GM19468 (cell line): ENCODE measurements at regions not wholly inside any gene's neighbourhood (a gene's known extent, or its start where the extent isn't known, plus 50 kb on each side); places are given as distances from the start of the nearest gene placed in this dataset.
"Not testable (repeated sequence)": the region's sequence is repeated elsewhere in the genome, so short reads cannot be mapped to it uniquely, and the experiment has no call there.

Source experiments
- ATAC-seq: cut with Tn5 transposase; IDR thresholded peaks from one replicate; pipeline ENCODE4 v1.9.1; 2021; ENCODE audit warnings: mild to moderate bottlenecking, moderate library complexity, moderate number of reproducible peaks; ENCODE audit not compliant: unreplicated experiment; ENCODE audit errors: extremely low read depth

DNA sequence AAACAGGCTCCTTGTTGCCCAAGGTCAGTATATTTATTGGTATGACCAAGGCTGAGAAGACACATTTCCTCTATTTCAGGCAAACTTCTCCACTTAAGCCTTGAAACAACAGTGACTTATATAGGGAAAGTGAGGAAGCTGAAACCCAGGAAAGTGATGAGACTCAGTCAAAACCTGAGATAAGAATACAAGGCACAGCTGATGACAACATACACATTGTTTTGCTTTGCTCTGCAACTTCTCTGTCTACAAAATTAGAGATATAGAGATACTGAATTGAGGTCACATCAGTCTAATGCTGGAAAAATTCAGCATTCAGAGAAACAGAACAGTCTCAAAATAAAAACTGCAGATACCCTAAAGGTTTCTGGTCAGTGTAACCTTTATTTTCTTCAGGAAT lies 586.1 kb downstream of the DNAH5 start:
- ATAC-seq = no peak

DNA sequence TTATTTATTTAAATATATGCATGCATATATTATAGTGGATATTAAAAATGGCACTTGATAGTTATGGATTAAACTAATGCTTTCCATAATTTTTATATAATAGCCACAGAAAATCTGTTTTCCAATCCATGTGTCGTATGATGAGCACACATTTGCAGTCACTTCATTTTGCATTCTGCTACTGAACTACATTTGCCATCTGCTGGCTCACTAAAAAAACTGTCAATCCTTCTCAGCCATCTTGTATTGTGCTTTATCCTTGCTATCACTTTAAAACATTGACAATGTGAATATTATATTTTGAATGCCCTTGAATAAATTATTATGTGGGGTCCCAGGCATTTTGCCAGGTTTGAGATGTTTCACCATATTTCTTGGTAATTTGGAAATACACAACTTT lies 586.6 kb downstream of the DNAH5 start:
- no peak for ATAC-seq

DNA sequence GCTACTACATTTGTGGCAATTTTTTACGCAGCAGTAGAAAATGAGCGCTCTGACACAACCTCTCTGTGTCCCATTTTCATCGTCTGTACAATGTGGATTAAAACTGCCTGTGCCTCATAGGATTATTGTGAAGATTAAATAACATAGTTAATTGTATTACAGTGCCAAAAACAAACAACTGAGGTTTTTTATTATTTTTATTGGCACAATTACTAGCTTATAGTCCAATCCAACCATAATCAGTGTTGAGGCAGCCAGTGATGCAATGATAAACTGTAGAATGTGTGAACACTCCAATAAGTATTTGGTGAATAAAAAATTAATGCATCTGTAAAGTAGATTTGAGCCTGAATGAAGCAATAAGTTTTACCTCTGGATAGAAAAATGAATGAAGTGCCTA lies 588.3 kb downstream of the DNAH5 start:
- no peak for ATAC-seq

DNA sequence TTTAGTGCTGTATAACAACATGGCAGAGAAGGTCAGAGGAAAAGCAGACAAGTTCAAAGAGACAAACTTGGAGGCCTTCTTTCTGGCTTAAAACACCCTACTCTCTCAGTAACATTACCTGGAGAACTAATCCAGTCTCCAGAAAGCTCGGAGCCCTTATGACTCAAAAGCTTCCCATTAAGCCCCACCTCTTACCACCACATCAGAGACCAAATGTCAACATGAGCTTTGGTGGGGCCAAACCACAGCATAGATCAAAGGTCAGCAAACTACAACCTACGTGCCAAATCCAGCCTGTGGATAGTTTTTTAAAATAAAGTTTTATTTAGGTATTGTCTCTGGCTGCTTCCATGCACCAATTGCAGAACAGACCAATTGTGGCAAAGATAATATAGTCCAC lies 589.9 kb downstream of the DNAH5 start:
- no peak for ATAC-seq

DNA sequence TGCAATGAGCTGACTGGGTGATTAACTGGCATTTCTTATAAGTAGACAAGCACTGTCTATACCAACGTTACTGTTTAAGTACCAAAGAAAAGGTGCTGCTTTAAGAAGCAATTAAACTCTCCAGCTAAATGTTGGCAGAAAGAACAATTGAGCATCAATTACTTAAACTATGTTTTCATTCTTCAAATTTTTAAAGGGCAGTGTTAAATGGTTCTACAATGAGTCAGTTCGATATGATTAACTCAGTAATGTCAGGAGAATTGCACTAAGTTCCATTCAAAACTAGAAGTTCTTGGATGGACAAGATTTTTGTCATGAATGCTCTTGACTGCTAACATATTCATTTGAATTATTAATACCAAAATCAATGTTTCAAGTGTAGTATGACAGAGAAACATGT lies 593.7 kb downstream of the DNAH5 start:
- ATAC-seq = no peak

DNA sequence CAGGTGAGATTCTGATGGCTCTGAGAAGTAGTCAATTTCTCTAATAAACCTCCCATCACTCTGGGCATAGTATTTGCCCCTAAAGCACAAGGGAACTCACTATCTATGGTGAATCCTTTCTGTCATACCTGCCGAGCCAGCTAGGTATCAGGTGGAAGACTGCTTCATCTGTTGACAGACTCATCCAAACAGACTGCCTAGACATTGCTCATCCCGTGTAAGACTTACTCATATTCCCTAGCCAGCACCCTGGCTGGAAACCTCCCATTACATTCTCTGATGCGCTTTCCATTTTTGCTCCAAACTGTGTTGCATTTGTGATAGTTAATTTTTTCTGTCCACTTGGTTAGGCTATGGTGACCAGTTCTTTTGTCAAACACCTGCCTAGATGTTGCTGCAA lies 595.9 kb downstream of the DNAH5 start:
- ATAC-seq = no peak

DNA sequence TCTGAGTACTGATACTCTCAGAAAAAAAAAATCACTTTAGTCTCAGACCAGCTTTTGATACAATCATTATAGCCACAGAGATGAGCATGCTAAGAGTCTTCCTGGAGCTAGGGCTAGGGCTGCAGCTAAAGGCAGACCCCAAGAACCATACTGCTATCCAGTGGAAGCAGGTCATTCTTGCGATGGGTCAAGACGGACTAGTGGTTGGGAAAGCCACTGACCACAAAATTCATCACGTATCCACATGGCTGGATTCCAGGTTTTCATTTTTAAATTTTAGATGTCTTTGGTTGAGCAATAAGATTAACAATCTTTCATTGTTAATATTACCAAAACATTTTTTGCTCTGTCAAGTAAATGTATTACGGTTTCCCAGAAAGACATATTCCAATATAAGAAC lies 598.1 kb downstream of the DNAH5 start:
- no peak for ATAC-seq

DNA sequence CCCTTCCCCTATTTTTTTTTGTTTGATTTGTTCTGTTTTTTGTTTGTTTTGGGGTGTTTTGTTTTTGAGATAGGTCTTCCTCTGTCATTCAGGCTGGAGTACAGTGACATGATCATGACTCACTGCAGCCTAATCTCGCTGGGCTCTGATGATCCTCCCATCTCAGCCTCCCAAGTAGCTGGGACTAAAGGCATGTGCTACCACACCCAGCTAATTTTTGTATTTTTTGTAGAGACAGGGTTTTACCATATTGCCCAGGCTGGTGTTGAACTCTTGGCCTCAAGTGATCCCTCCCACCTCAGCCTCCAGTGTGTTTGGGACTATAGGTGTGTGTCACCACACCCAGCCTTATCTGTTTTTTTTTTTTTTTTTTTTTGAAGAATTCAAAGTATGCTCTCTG lies 605.4 kb downstream of the DNAH5 start:
- ATAC-seq = no peak

DNA sequence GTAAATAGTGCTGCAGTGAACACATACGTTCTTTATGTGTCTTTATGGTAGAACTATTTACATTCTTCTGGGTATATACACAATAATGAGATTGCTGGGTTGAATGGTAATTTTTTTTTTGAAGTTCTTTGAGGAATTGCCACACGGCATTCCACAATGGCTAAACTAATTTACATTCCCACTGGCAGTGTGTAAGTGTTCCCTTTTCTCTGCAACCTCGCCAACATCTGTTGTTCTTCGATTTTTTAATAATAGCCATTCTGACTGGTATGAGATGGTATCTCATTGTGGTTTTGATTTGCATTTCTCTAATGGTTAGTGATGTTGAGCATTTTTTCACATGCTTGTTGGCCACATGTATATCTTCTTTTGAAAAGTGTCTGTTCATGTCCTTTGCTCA lies 609.5 kb downstream of the DNAH5 start:
- ATAC-seq = not testable (repeated sequence)

DNA sequence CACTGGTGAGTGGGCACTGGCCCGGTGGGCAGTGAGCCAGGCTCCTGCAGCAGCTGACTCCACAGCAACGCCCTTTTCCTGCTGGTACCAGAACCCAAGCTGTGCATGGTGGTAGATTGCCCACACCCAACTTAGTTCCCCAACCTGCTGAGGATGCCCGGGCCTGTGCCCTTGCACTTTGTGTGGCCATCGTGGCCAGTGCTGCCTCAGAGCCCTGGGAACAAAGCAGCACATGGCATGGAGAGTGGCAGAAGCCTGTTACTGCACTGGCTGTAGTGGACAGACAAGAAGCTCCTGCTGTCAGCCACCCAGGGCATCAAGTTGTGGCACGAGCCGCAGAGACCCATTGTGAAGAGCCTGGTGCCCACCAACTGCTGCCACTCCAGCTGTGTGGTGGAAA lies 612.9 kb downstream of the DNAH5 start:
- ATAC-seq = no peak

DNA sequence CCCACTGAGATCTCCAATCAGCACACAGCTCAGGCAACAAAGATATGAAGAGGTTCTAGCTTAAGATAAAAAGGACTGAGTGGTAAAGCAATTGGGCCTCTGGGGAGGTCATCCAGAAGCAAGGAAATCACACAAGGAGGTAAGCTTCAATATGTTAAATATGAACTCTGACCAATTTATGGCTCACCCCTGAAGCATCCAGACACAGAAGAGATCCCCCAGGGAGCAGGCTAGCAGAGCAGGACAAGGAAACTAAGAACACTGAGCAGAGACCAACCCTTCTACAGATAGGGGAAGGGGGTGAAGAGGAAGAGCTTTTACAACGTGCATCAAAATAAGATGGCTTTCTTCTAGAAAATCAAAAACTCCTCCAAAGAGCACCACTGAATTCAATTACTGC lies 616.2 kb downstream of the DNAH5 start:
- ATAC-seq = no peak

DNA sequence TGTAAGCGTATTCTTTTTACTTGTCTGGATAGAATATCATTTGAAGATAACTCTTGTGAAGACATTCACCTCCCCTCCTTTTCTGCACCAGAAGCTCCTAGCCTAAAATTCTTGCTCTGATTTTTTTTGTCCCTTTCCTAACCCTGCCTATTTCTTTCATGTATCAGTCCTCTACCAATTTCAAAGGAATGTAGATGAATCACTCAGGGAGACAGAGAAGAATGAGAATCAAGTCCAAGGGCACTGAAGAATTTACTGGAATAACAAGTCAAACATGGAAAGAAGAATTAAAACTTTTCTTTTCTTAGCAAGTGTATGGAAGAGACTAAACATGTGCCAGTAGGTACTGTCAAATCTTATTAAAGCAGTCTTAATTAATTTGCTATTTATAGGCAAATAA lies 618.7 kb downstream of the DNAH5 start:
- no peak for ATAC-seq

DNA sequence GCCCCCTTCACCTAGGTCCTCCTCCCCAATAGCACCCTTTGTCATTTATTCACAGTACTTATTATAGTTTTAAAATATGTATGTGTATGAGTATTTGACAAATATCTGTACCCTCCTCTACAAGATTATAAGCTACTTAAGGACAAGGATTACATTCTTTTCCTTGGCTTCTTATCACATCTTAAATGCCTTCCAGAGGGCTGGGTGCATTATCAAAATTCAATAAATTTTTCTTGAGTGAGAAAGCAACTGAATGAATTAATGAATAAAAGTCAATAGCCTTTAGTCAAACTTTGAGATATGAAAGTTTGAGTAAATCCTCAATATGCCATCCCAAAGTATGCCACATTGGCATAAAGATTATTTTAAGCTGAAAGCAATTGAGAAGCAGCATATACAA lies 621.7 kb downstream of the DNAH5 start:
- ATAC-seq = no peak

DNA sequence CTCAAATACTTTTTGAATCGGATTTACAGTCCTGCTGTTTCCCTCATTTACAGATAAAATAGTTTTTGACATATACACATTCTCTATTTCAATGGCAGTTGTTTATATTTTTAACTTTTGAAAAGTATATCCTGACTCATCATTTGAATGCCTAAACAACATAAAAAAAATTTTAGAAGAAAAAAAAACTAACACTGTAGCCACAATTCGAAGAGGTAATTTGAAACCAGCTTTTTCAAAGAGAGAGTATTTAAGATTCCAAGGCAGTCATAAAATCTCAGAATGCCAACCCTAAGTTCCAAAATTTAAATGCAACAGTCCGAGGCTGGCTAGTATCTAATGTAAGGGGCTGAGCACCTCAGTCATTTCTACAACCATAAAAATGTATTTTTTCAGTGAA lies 626.8 kb downstream of the DNAH5 start:
- no peak for ATAC-seq

DNA sequence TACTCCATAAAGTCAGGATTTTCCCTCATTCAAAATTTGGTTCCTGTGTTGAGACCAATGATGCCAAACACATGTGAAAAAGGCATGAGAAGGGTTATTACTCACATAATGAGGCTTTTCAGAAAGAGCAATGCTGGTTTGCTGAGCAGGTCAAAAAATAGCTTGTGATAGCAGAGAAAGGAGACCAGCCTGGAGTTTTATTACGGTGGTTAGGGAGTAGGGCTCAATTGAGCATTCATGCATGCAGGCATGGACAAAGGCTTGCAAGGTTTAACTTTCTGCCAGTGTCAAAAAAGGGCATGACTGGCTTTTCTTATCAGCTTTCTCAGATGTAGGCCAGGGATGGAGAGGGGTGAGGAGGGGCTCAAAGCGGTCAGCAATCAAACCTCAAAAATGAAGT lies 628.3 kb downstream of the DNAH5 start:
- ATAC-seq = no peak

DNA sequence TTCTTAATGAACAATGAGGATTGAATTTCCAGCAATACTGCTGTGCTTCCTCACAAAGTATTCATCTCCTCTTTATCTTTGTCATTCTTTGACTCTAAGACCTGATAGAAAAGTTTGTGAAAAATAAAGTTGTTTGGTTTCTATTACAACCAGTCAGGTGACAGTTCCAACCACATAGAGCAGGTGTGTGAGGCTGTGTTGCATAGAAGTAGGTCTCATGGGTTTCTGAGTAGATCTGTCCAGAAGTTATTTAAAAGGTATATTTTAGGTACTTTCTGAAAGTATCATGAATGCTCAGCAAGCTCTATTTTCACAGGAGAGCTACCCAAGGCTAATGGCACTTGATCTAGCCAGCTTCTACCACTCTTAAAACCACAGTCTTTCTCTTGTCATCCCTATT lies 637.0 kb downstream of the DNAH5 start:
- no peak for ATAC-seq

DNA sequence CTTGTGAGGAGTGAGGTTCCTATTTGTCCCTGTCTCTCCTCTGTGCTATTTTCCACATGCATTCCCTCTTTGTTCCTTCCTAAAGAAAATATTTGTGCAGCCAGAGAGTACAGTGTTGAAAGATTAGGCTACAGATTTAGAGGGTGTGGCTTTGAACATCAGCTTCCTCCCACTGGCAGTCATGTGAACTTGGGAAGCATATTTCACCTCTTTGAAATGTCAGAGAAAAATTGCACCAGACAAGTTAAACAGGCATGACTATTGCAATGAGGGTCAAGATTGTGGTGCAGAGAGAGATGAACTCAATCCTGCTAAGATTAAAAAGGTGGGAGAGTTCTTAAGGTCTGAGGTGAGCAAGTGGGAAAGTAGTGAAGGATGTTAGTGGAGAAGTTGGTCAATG lies 641.0 kb downstream of the DNAH5 start:
- ATAC-seq = no peak

DNA sequence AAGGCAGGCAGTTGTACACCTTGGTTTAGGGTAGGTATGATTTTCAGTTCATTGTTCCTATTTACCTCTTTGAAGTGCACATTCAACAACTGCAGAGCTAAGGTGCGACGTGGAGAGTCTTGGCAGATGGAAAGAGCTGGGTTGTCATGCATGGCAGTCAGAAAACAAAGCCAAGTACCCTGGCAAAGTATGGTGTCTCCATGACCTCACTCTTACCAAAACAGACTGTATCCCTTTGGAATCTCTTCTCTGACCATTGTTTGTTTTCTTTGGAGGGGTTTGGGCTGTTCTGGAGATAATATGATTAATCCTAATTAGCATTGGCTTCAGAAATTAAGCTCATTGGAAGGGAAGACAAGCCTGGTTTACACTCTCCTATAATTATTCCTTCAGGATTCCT lies 665.7 kb downstream of the DNAH5 start:
- ATAC-seq = no peak

DNA sequence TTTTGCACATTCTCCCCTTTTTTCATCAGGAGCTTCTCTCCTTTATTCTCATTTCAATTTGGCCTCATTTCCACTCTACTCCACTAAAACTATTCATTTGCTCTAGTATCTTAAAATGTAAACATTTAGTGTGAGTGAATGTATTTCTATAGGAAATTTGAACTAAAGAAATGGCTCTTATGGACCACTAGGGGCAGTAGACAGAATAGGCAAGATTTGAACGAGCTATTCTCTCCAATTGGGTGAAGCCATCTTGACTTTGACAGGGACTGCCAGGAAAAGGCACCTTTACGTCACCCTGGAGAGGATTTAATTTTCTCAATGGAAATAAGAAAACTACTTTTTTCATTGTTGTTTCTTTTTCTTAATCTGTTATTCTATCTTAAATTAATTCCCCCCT lies 666.3 kb downstream of the DNAH5 start:
- no peak for ATAC-seq

DNA sequence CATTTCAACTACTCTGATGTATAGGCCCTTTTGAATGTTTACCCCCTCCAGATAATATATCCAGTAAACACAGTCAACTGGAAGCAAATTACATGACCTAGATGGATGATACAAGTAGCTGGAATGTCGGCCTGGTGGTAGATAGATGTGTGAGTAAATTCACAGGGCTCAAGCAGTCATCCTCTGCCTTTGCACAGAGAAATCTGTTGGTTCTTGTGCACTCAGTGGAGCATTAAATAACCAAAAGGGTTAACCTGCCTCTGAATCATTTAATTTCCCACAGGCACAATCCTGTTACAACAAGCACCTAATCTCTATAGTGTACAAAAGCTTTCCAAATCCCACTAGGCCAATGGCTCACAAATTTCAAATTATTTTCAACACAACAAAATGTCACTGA lies 668.3 kb downstream of the DNAH5 start:
- ATAC-seq = no peak

DNA sequence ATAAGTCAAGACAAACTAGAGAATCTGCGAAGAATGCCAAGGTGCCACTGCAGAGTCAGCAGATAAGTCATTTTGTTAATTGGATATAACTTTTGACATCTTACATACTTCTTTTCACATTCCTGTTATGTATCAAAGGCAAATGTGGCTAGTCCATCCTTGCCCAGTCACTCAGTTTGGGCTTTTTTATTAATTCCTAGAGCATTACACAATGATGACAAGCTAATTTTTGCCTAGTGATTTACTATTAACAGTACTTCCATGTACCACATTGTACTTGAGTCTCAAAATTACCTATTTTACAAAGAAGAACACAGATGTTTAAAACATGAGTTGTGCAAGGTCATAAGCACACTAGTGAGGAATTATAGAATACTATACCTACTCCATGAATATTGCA lies 680.8 kb downstream of the DNAH5 start:
- no peak for ATAC-seq

DNA sequence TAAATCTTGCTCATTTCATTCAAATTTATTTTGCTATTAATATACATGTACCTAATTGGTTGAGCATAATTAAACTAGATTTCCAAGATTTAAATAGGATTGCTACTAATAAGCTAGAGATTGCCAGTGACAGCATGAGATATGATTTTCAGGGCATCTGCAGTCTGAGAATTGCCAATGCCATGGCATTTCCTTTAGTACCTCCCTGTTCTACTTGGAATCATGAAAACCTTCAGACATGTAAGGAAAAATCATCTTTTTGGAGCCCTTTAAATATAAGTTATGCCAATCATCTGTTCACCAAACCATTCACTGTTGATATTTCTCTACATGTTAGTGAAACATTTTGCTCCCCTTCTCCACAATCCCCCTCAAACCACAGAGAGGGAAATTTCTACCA lies 691.4 kb downstream of the DNAH5 start:
- no peak for ATAC-seq

DNA sequence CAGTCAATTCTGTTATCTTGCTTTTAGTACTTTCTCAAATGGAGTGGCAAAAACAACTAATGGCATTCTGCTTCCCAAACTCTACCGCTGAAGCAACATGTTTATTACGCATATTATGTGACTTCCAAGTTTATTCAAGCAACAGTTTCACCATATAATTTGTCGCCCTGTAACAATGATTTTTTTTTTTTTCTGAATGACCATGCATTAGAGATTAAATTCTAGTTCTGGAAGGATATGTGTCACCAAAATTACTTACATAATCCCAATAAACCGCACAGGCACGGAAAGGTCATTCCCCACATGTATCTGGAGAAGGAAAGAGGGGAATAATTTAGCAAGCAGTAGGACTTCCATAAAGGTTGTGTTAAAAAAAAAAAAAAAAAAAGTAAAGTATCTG lies 691.8 kb downstream of the DNAH5 start:
- no peak for ATAC-seq
